Kasumi-1 (cell line): ENCODE measurements at regions not wholly inside any gene's neighbourhood (a gene's known extent, or its start where the extent isn't known, plus 50 kb on each side); places are given as distances from the start of the nearest gene placed in this dataset.
"Not testable (repeated sequence)": the region's sequence is repeated elsewhere in the genome, so short reads cannot be mapped to it uniquely, and the experiment has no call there.

Source experiments
- DNase-seq, 2 experiments: peaks; one replicate each; lab custom pipeline; 2025; lab: John Stamatoyannopoulos, UW

GRCh38 chr10:33861016-33861704 lies 526.7 kb upstream of the NRP1 start:
- DNase-seq: no peak

- no peak for DNase-seq
These were observed 526.1 kb upstream of the NRP1 start for GRCh38 chr10:33860552-33860951.

- DNase-seq: no peak
These were observed 525.0 kb upstream of the NRP1 start for GRCh38 chr10:33859319-33860022.

GRCh38 chr10:33858326-33858725 lies 523.9 kb upstream of the NRP1 start:
- no peak for DNase-seq

GRCh38 chr10:33853221-33853620 lies 518.8 kb upstream of the NRP1 start:
- not testable (repeated sequence) for DNase-seq

GRCh38 chr10:33843379-33843778 lies 508.9 kb upstream of the NRP1 start:
- no peak for DNase-seq

GRCh38 chr10:33841678-33842077 lies 507.2 kb upstream of the NRP1 start:
- no peak for DNase-seq

- DNase-seq: no peak
These were observed 504.3 kb upstream of the NRP1 start for GRCh38 chr10:33838731-33839130.

GRCh38 chr10:33837736-33838135 lies 503.3 kb upstream of the NRP1 start:
- no peak for DNase-seq

GRCh38 chr10:33835556-33835955 lies 501.1 kb upstream of the NRP1 start:
- no peak for DNase-seq

- DNase-seq: no peak
These were observed 499.1 kb upstream of the NRP1 start for GRCh38 chr10:33833566-33833965.

- no peak for DNase-seq
These were observed 497.8 kb upstream of the NRP1 start for GRCh38 chr10:33832124-33832787.

- no peak for DNase-seq
These were observed 497.1 kb upstream of the NRP1 start for GRCh38 chr10:33831591-33831990.

GRCh38 chr10:33829899-33830298 lies 495.4 kb upstream of the NRP1 start:
- not testable (repeated sequence) for DNase-seq

GRCh38 chr10:33828592-33828991 lies 494.1 kb upstream of the NRP1 start:
- no peak for DNase-seq

- no peak for DNase-seq
These were observed 491.7 kb upstream of the NRP1 start for GRCh38 chr10:33826186-33826585.

- no peak for DNase-seq
These were observed 488.3 kb upstream of the NRP1 start for GRCh38 chr10:33822774-33823173.

GRCh38 chr10:33820531-33820930 lies 486.1 kb upstream of the NRP1 start:
- DNase-seq: no peak

- DNase-seq: peak; percentile 15 to 39
These were observed 484.7 kb upstream of the NRP1 start for GRCh38 chr10:33819206-33819605.

GRCh38 chr10:33818343-33818742 lies 483.9 kb upstream of the NRP1 start:
- DNase-seq: peak in 1 of 2 experiments; percentile 22

- peak; percentile 34 to 61 for DNase-seq
These were observed 483.1 kb upstream of the NRP1 start for GRCh38 chr10:33817605-33818004.

- DNase-seq: no peak
These were observed 481.3 kb upstream of the NRP1 start for GRCh38 chr10:33815776-33816175.

- no peak for DNase-seq
These were observed 479.4 kb upstream of the NRP1 start for GRCh38 chr10:33813871-33814270.
